OCI-LY7 (cell line): ENCODE measurements at regions not wholly inside any gene's neighbourhood (a gene's known extent, or its start where the extent isn't known, plus 50 kb on each side); places are given as distances from the start of the nearest gene placed in this dataset.

ENCODE experiments used
- CTCF ChIP-seq: fragments of 200-600 bp; sonication (generic); conservative IDR thresholded peaks from 2 replicates; pipeline ENCODE4 v1.5.1; 2014; ENCODE audit warnings: mild to moderate bottlenecking, antibody characterized with exemption, low read length, moderate library complexity, mixed read lengths
- EZH2phosphoT487 ChIP-seq: fragments of 200-600 bp; sonication (generic); IDR thresholded peaks from 2 replicates; pipeline ENCODE4 v1.6.1; 2018; ENCODE audit warnings: low read depth, borderline replicate concordance, mild to moderate bottlenecking, mixed run types, antibody characterized with exemption, low read length, moderate library complexity, mixed read lengths

DNA sequence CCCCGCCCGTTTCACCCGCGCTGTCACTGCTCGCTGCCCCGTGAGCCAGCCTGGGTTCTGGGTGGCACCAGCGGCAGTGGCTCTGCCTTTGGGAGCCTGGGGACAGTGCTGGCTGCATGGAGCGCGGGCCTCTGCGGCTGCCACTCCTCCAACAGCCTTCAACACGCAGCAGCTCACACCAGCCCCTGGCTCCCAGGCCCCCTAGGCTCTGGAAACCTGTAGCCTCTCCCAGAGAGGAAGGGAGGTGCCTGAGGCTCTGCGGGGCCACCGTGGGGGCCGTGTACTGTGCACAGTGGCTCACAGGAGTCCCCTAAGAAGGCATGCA, 163.9 kb upstream of the AFDN start:
- no peak for TF ChIP-seq CTCF
- no peak for TF ChIP-seq EZH2phosphoT487
